Right lobe of liver (tissue), 6 donors: ENCODE measurements at regions not wholly inside any gene's neighbourhood (a gene's known extent, or its start where the extent isn't known, plus 50 kb on each side); places are given as distances from the start of the nearest gene placed in this dataset.

Experiments used
- ATAC-seq, 4 donors: fragments of 200-7000 bp; cut with Tn5 transposase; one replicate each; pipeline ENCODE4 v1.9.1; 2020; ENCODE audit warnings: mild to moderate bottlenecking in 4 of 4, moderate library complexity in 4 of 4
- DNase-seq, 3 donors: peaks; one replicate each; pipeline ENCODE4 v3.0.0-alpha.2; 2020
- H3K27ac ChIP-seq, 3 donors: fragments of 200-600 bp; one replicate each; pipeline ENCODE4 v1.8.0; 2022
- H3K27me3 ChIP-seq, 2 donors: fragments of 200-600 bp; one replicate each; pipeline ENCODE4 v1.8.0; 2022
- H3K36me3 ChIP-seq, 4 donors: fragments of 200-600 bp; sonication (generic) in 1 of 4; one replicate each; pipeline versions ENCODE4 v1.5.1 to v1.8.0; 2017 to 2022; ENCODE audit warnings: control low read depth in 1 of 4
- H3K4me1 ChIP-seq, 4 donors: fragments of 200-600 bp; sonication (generic) in 1 of 4; one replicate each; pipeline versions ENCODE4 v1.5.1 to v1.8.0; 2017 to 2022; ENCODE audit warnings: control low read depth in 1 of 4
- H3K4me3 ChIP-seq, 3 donors: fragments of 200-600 bp; one replicate each; pipeline ENCODE4 v1.8.0; 2022
- H3K9me3 ChIP-seq, 4 donors: fragments of 200-600 bp; sonication (generic) in 1 of 4; one replicate each; pipeline versions ENCODE4 v1.5.1 to v1.8.0; 2017 to 2022; ENCODE audit warnings: control low read depth in 1 of 4
- CTCF ChIP-seq, 4 donors: fragments of 200-600 bp in 3 of 4; fragments of 450-650 bp in 1 of 4; IDR thresholded peaks; one replicate each; pipeline versions ENCODE4 v1.5.1 to v1.8.0; 2016 to 2022; ENCODE audit warnings: antibody characterized with exemption in 4 of 4, mild to moderate bottlenecking in 2 of 4
- POLR2A ChIP-seq: fragments of 450-650 bp; IDR thresholded peaks from one replicate; pipeline ENCODE4 v1.6.1; 2017; ENCODE audit warnings: antibody characterized with exemption, mild to moderate bottlenecking
- WGBS: methylation state at CpG from one replicate; pipeline ENCODE4 v1.1.6; 2018; ENCODE audit warnings: low coverage, low lambda C conversion rate; ENCODE audit not compliant: insufficient coverage; ENCODE audit errors: missing lambda C conversion rate; 5-methylcytosine and 5-hydroxymethylcytosine counted together
- intact Hi-C, 2 donors: fragments of 100-400 bp; cut with DNase I; formaldehyde crosslinking; loops; one replicate each; pipeline versions ENCODE4 v1.11.2 to v1.14.1; 2022
- small RNA-seq, 2 experiments: library from RNA; depleted of rRNA; stranded (forward); fragments of <200 nt; gene quantifications; one replicate each; pipeline ENCODE3, GENCODE V24; 2016
- donor health status: DM: no; HTN: yes; CAD: no.
- donor health status: DM: no; HTN: no; CAD: no.
- donor health status: DM: no; HTN: no; CAD: no.
- donor health status: DM: no; HTN: yes; CAD: no.
- donor health status: DM: no; HTN: yes; CAD: no.

- Histone ChIP-seq H3K4me3 (no peak overlapping the region), H3K9me3 (no peaks in the 10 kb centered on the region), H3K36me3 (no peaks in the 10 kb centered on the region), H3K27ac (no peak overlapping the region), H3K4me1 (no peaks in the 10 kb centered on the region), H3K27me3 (no peaks in the 10 kb centered on the region)
- no peak for TF ChIP-seq POLR2A
- TF ChIP-seq CTCF (IDR thresholded peaks at IDR 0.05) = no peak
- ATAC-seq = no peak
- intact Hi-C loops = no loop called here
- WGBS = 59% methylated on average over 2 of the region's 2 CpGs
- no peak for DNase-seq
Measured at GRCh38 chr4:105093975-105094374, 52.7 kb upstream of the TET2 start.

Small RNA genes in the stretch of these regions (small RNA-seq; reads per million reads assigned to genes)
- gene AC096577.2 (0 reads per million in 2 experiments), gene RNU6-351P (0 reads per million in 2 experiments)
